ENCODE measurements at regions not wholly inside any gene's neighbourhood (a gene's known extent, or its start where the extent isn't known, plus 50 kb on each side); places are given as distances from the start of the nearest gene placed in this dataset.

- no peak for TF ChIP-seq CTCF (IDR thresholded peaks at IDR 0.05)
- no peak for TF ChIP-seq ZFX (IDR thresholded peaks at IDR 0.05; ENCODE audit: borderline replicate concordance)
Measured at GRCh38 chr2:200130762-200131166, 175.4 kb downstream of the MAIP1 start.
